GM18951 (cell line): ENCODE measurements at regions not wholly inside any gene's neighbourhood (a gene's known extent, or its start where the extent isn't known, plus 50 kb on each side); places are given as distances from the start of the nearest gene placed in this dataset.
"Not testable (repeated sequence)": the region's sequence is repeated elsewhere in the genome, so short reads cannot be mapped to it uniquely, and the experiment has no call there.

ENCODE experiments used
- POLR2A ChIP-seq: IDR thresholded peaks from 4 replicates; pipeline ENCODE4 v1.6.1; 2011; ENCODE audit warnings: mild to moderate bottlenecking; ENCODE audit not compliant: insufficient read length, insufficient read depth; ENCODE audit errors: extremely low read depth
- in situ Hi-C: fragments of 300-500 bp; cut with MboI; formaldehyde crosslinking; loops from one replicate; pipeline ENCODE4 v1.12.0; 2022; ENCODE audit warnings: low sequenced_read_pairs, mixed read lengths, inconsistent platforms; ENCODE audit not compliant: unreplicated experiment

DNA sequence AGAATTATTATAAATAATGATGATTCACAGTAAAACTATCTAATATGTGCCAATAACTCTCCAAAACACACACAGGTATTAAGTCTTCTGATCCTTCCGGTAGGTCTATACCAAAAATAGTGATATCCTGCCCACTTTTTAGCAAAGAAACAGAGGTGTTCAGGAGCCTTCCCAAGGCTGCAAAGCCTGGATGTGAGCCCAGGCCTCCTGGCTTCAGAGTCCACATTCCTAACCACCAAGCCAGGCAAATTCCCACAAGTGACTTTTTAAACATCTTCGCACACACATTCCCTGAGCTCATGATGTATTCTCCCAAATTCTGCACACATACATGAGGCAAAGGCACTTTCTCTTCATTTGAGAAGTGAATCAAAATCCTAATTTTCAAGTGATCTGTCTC, 376.6 kb downstream of the BCL2L11 start:
- in situ Hi-C loops: not testable (repeated sequence)

DNA sequence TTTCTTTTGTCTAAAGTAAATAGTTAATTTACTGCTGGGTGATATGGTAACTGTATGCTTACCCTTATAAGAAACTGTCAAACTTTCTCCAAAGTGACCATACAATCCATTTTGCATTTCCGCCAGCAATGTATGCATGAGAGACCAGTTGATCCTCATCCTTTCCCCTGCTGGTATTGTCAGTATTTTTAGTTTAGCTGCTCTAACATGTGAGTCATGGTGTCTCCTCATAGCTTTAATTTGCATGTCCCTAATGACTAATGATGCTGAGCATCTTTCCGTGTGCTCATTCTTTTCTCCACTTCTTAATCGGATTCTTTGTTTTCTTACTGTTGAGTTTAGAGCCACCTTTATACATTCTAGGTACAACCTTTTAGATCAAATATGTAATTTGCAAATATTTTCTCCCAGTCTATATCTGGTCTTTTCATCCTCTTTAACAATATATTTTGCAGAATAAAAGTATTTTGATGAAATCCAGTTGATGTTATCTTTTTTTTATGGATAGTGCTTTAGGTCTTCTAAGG, 379.9 kb downstream of the BCL2L11 start:
- in situ Hi-C loops: not testable (repeated sequence)

DNA sequence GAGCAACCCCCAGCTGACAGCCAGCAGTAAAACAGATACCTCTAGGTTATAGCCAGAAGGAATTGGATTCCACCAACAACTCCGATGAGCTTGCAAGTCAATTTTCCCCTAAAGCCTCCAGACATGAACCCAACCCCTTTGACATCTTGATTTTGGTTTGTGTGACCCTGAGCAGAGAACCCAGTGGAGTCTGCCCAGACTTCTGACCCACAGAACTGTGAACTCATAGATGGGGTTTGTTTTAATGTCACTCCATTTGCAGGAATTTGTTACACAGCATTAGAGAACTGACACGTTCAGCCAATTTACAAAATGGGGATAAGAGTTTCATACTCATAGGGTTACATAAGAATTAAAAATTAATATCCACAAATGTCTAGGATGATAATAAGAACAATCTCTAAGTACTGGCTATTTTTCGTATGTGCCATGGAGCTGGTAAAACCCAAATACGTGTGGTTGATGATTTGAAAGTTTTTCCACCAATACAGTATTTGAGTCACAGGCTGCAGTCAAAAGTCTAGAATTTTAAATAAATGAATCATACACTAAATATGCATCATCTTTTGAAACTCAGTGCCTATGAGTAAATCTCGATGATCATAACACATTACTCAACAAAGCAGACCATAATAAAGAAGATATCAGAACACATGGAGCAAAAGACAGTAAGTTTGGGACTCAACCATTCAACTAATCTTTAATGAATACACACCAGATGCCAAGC, 380.0 kb downstream of the ANAPC1 start:
- in situ Hi-C loops: not testable (repeated sequence)

DNA sequence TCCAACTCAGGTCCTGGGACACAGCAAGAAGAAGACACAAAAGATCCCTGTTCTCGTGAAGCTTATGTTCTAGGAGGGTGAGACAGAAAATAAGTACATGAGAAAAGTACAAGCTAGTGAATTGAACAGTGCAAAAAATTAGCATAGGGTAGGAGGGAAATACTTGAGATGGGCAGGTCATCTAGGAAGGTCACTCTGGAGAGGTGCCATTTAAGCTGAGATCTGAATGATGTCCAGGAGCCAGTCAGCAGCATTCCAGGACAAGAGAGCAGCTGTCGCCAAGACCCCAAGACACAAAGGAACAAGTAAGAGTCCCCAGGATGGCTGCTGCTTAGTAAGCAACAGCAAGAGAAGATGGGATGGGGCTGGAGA, 379.4 kb downstream of the ANAPC1 start:
- in situ Hi-C loops: not testable (repeated sequence)

- in situ Hi-C loops: not testable (repeated sequence)
Measured at GRCh38 chr2:111505267-111505666, 378.7 kb downstream of the ANAPC1 start.

DNA sequence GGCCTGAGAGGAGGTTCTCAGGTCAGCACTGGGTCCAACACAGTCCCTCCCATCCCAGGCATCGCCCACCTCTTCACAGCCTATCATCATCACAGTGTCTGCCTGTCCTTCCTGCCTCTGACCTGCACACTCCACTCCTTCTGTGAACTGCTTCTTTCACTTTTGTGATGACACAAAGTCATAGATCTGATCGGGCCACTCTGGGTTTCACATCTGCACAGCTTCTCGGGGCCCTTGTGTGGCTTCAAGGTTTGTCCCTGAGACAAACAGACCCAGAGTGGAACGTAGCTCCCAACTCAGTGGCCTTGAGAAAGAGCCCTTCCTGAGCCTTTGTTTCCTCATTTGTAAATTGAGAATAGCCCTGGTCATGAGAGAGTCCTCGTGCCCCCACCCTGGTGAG, 377.1 kb downstream of the ANAPC1 start:
- in situ Hi-C loops: not testable (repeated sequence)

DNA sequence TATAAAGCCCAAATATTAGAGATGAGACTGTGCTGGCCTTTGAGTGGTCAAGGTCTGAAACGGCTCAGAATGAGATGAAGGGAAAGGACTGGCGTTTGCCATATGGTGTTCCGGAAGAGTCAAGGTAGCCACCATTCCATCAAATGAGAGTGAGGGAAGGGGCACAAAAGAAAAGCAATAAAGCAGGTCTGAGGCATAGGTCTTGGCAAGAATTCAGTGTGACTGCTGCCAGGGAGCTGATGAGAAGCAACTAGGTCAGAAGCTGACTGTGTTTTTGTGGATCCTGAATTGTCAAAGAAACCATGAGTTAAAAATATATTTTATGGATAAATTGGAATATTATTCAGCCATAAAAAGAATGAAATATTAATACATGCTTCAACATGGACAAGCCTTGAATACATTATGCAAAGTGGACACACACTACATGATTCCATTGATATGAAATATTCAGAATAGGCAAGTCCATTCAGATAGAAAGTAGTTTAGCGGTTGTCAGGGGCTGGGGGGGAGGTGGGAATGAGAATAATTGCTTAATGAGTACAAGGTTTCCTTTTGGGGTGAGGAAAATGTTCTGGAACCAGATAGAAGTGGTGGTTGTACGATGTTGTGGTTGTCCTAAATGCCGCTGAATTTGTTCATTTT, 374.6 kb downstream of the ANAPC1 start:
- in situ Hi-C loops: not testable (repeated sequence)

GRCh38 chr2:111510384-111510783, 373.6 kb downstream of the ANAPC1 start:
- in situ Hi-C loops: not testable (repeated sequence)

DNA sequence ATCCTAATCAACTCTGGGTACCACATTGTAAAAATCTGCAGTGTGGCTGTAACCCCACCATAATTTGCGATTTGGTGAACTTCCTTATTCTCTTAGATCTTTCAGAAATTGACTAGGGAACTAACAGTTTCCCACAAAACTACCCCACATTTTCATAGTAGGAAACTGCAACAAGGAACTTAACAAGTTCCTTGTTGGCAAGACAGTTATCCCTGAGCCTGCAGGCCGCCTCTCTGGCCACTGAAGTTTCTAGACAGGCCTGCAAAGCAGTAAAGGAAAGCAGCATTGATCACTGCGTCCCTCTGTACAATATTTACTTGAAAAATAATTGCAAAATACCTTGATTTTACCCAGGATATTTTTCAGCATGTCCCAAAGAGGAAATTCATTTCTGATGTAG, 372.9 kb downstream of the ANAPC1 start:
- in situ Hi-C loops: not testable (repeated sequence)

- in situ Hi-C loops: not testable (repeated sequence)
Measured at GRCh38 chr2:111512378-111512777, 371.6 kb downstream of the ANAPC1 start.

DNA sequence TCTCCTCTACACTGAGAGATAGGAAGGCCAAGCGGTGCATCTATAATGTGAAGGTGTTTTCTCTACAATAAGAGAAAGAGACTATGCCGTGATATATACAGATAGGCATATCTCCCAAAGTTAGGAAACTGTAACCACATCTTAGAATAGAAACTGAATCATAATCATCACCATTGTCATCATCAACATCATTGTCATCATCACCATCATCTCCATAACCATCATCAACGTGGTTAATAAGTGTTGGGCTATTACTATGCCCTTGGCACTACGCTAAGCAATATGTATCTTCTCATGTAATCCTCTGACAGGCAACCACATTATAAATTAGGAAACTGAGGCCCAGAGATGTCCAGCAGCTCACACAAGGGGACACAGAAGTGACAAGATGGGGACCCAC, 369.9 kb downstream of the ANAPC1 start:
- in situ Hi-C loops: not testable (repeated sequence)

DNA sequence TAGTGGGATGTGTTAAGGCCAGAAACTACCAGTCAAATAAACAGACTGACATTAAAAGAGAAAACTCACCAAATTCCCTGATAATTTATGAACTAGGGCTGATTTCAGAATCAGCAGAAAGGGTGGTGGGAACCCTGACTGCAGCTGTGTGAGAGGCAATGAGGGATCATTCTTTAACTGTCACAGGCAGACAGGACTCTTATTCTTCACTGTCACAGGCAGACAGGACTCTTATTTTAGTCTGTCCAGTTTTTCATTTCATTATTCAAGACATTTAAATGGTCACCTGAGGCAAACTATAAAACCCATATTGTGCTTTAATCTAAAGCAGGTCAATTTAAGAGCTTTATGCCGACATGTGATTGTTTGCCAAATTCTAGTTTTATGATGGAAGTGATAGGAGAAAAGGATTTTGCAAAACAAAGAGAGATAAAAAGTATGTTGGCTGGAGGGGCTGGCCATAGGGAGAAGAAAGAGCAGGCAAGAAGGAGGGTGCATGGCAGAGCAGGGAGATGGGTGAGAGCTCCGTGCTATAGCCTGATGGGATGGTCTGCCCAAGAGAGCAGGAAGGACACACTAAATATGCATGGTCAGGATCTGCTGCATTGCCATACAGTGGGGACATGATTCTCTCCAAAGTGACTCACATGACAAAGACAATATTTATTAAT, 366.8 kb downstream of the ANAPC1 start:
- in situ Hi-C loops: not testable (repeated sequence)

DNA sequence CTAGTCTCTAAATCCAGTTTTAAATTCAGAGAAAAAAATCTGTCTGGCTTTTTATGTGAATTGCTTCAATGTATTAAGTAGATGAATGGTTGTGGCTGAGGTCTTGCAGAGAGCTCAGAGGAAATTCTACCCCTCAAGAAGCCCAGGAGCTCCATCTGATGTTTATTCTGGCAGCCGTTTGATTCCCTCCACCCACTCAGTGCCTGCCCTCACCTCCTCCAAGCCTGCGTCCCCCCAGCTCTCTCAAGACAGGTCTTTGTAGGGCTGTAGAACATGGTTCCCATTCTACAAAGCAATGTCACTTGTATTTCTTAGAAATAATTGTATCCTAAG, 366.3 kb downstream of the ANAPC1 start:
- in situ Hi-C loops: not testable (repeated sequence)

- TF ChIP-seq POLR2A: no peak
- in situ Hi-C loops: no loop called here
Measured at GRCh38 chr2:111519071-111519470, 364.9 kb downstream of the ANAPC1 start.

DNA sequence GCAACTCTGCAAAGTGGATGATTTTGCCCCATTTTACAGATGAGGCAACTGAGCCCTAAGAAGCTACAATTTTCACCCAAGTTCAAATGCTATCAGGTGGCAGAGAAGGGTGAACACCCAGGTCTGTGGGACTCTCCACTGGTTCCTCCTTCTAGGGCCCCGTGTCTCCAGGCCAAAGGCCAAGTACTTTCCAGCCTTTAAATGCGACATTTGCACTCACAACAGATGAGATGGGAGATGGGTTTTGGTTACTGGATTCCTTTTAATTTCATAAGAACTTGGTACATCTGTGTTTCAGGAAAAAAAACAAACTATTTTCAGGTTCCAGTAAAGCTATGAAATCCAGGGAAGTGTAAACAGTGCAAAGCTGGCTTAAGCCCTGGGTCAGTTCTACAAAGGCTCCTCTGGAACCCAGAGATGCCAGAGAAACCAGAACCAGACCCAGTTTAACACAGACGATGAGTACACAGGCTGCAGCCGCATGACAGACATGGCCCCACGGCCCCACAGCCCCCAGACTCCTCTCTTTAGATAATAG, 361.7 kb downstream of the ANAPC1 start:
- in situ Hi-C loops: no loop called here
- TF ChIP-seq POLR2A: no peak
